Transverse colon (tissue), 4 donors: ENCODE measurements at regions not wholly inside any gene's neighbourhood (a gene's known extent, or its start where the extent isn't known, plus 50 kb on each side); places are given as distances from the start of the nearest gene placed in this dataset.

ENCODE experiments used
- DNase-seq: peaks from one replicate; pipeline ENCODE4 v3.0.0-alpha.2; 2019
- H3K27ac ChIP-seq, 4 donors: fragments of 200-600 bp; sonication (generic); 2 replicates each; pipeline ENCODE4 v1.5.1; 2016 to 2018; ENCODE audit warnings: inconsistent platforms in 4 of 4
- H3K27me3 ChIP-seq: fragments of 200-600 bp; sonication (generic); 2 replicates; pipeline ENCODE4 v1.5.1; 2017; ENCODE audit warnings: inconsistent platforms
- H3K36me3 ChIP-seq, 4 donors: fragments of 200-600 bp; sonication (generic); 2 replicates each; pipeline ENCODE4 v1.5.1; 2017 to 2019; ENCODE audit warnings: inconsistent platforms in 4 of 4
- H3K4me1 ChIP-seq, 4 donors: fragments of 200-600 bp; sonication (generic); 2 replicates each; pipeline ENCODE4 v1.5.1; 2017 to 2020; ENCODE audit warnings: inconsistent platforms in 4 of 4
- H3K4me3 ChIP-seq, 4 donors: fragments of 200-600 bp; sonication (generic); 1 replicate in 1 of 4; 2 replicates in 3 of 4; pipeline versions ENCODE4 v1.5.1 to v1.6.1; 2017 to 2019; ENCODE audit warnings: inconsistent platforms in 4 of 4
- H3K9me3 ChIP-seq, 2 donors: fragments of 200-600 bp; sonication (generic); 2 replicates each; pipeline ENCODE4 v1.5.1; 2017 to 2019; ENCODE audit warnings: inconsistent platforms in 2 of 2
- EP300 ChIP-seq: sonication (generic); formaldehyde crosslinking; IDR thresholded peaks from one replicate; pipeline ENCODE4 v1.6.1; 2017; ENCODE audit warnings: antibody characterized with exemption, low read depth
- POLR2A ChIP-seq: fragments of 450-650 bp; IDR thresholded peaks from one replicate; pipeline ENCODE4 v1.6.1; 2016; ENCODE audit warnings: antibody characterized with exemption, mild to moderate bottlenecking, moderate library complexity
- POLR2AphosphoS5 ChIP-seq, 3 donors: sonication (generic); formaldehyde crosslinking; IDR thresholded peaks; one replicate each; pipeline ENCODE4 v1.6.1; 2016; ENCODE audit warnings: antibody characterized with exemption in 3 of 3
- WGBS, 2 donors: methylation state at CpG; one replicate each; pipeline ENCODE4 v1.1.5; 2018; ENCODE audit warnings: low coverage in 1 of 2; 5-methylcytosine and 5-hydroxymethylcytosine counted together
- in situ Hi-C, 4 donors: fragments of 200-750 bp; cut with MboI; loops; one replicate each; pipeline versions ENCODE4 v1.15.0 to v1.15.1; 2017; ENCODE audit warnings: low sequenced_read_pairs in 3 of 4, low pct_ligation_motif_present in 1 of 4, low pct_unique_long_range_greater_than_20kb in 1 of 4
- intact Hi-C: fragments of 100-400 bp; cut with DNase I; formaldehyde crosslinking; loops from one replicate; pipeline ENCODE4 v1.15.1; 2023; ENCODE audit warnings: low total_unique reads
- TF ChIP-seq, protein P1 (sequence below), 5 experiments: fragments of 200-600 bp in 3 of 5; fragments of 450-650 bp in 2 of 5; sonication (generic) in 3 of 5; IDR thresholded peaks; 1 replicate in 2 of 5; 2 replicates in 3 of 5; pipeline ENCODE4 v1.5.1; 2016 to 2017; ENCODE audit warnings: antibody characterized with exemption in 5 of 5, inconsistent platforms in 3 of 5, mild to moderate bottlenecking in 2 of 5, moderate library complexity in 1 of 5

DNA sequence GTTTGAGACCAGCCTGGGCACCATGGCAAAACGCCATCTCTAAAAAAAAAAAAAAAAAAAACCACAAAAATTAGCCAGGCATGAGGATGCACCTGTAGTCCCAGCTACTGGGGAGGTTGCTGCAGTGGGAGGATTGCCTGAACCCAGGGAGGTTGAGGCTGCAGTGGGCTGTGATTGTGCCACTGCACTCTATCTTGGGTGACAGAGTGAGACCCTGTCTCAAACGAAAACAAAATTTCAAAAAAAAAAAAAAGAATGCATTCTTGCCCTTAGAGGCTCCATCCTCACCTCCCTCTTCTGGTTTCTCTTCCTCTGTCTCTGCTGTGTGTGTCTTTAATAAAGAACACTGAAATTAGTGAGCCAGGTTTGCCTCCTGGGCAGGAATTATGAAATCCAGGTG lies 107.8 kb downstream of the VCPKMT start:
- Histone ChIP-seq H3K27me3 (no peaks in the 10 kb centered on the region), H3K36me3 (no peaks in the 10 kb centered on the region), H3K27ac (peak overlapping the region in 1 of 4 donors; percentile 73), H3K4me1 (peaks cover 4 to 21% (median 12%) of the 10 kb centered on the region in 4 donors), H3K4me3 (no peak overlapping the region), H3K9me3 (no peaks in the 10 kb centered on the region)
- intact Hi-C loops (loop anchor here (10.0 kb wide), 1 partner anchor 114 kb away; the partner anchor contains the start of gene ARF6), in situ Hi-C loops (loop anchor here in 2 of 4 donors (10.0 kb wide), 2 partner anchors 114 to 144 kb away; partner anchors contain the start of gene ARF6 (in 2 of the 2))
- WGBS, 2 donors: 80 to 100% methylated on average over 1 to 2 of the region's 2 CpGs
- no peak for DNase-seq
- no peak for TF ChIP-seq POLR2A
- TF ChIP-seq, protein P1, sequence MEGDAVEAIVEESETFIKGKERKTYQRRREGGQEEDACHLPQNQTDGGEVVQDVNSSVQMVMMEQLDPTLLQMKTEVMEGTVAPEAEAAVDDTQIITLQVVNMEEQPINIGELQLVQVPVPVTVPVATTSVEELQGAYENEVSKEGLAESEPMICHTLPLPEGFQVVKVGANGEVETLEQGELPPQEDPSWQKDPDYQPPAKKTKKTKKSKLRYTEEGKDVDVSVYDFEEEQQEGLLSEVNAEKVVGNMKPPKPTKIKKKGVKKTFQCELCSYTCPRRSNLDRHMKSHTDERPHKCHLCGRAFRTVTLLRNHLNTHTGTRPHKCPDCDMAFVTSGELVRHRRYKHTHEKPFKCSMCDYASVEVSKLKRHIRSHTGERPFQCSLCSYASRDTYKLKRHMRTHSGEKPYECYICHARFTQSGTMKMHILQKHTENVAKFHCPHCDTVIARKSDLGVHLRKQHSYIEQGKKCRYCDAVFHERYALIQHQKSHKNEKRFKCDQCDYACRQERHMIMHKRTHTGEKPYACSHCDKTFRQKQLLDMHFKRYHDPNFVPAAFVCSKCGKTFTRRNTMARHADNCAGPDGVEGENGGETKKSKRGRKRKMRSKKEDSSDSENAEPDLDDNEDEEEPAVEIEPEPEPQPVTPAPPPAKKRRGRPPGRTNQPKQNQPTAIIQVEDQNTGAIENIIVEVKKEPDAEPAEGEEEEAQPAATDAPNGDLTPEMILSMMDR (IDR thresholded peaks at IDR 0.05): no peak
- TF ChIP-seq EP300: no peak
- TF ChIP-seq POLR2AphosphoS5 (IDR thresholded peaks at IDR 0.05): no peak

DNA sequence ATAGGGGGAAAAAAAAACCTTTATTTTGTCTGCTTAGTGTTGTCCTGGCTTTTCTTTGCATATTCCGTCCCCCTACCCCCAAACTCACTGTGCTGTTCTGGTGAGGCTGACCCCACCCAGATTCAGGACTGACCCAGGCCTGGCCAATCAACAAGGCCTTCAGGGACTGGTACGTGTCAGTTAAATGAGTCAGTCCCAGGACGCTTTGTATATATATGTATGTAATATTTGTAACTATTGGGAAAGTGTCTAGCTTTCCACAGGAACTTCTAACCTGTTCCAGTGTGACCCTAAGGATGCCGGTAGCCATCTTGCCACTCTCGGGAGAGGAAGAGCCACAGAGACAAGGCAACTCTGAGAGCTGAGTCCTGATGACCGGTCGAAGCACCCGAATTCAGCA lies 107.4 kb downstream of the VCPKMT start:
- intact Hi-C loops: loop anchor here (10.0 kb wide), 1 partner anchor 114 kb away; the partner anchor contains the start of gene ARF6
- H3K27ac ChIP-seq: no peak overlapping the region
- TF ChIP-seq POLR2AphosphoS5 (IDR thresholded peaks at IDR 0.05): no peak
- TF ChIP-seq POLR2A: no peak
- TF ChIP-seq, protein P1 (IDR thresholded peaks at IDR 0.05): no peak
- no peak for TF ChIP-seq EP300
- in situ Hi-C loops: loop anchor here in 2 of 4 donors (10.0 kb wide), 2 partner anchors 114 to 144 kb away; partner anchors contain the start of gene ARF6 (in 2 of the 2)
- H3K27me3 ChIP-seq: no peaks in the 10 kb centered on the region
- H3K4me1 ChIP-seq: peaks cover 4 to 17% (median 8%) of the 10 kb centered on the region in 4 donors
- no peak overlapping the region for H3K4me3 ChIP-seq
- no peaks in the 10 kb centered on the region for H3K9me3 ChIP-seq
- DNase-seq: no peak
- no peaks in the 10 kb centered on the region for H3K36me3 ChIP-seq
- 95 to 96% methylated on average over 5 to 8 of the region's 8 CpGs for WGBS, 2 donors

DNA sequence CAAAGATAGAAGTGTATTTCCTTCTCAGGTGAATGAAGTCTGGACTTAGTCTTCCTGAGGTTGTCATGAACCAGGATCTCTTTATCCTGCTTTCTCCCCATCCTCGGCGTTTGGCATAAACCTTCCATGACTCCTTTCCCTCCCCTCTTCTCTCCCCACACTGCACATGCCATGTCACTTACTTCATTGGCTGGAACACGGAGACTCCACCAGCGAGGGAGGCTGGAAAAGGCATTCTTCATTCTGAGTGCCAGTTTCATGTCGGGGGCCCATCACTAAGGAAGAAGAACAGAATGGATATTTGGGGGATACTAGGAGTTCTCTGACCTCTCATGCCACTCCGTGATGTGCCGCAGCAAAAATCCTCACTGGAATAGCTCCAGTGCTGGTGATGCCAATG lies 105.6 kb downstream of the VCPKMT start:
- Histone ChIP-seq H3K9me3 (no peaks in the 10 kb centered on the region), H3K27ac (no peak overlapping the region), H3K4me1 (peaks cover 0 to 13% (median 5%) of the 10 kb centered on the region in 4 donors), H3K27me3 (no peaks in the 10 kb centered on the region), H3K4me3 (no peak overlapping the region), H3K36me3 (no peaks in the 10 kb centered on the region)
- DNase-seq: no peak
- 81 to 87% methylated on average over 6 to 7 of the region's 7 CpGs for WGBS, 2 donors
- TF ChIP-seq POLR2AphosphoS5 (IDR thresholded peaks at IDR 0.05): no peak
- TF ChIP-seq EP300: no peak
- no peak for TF ChIP-seq POLR2A
- TF ChIP-seq, protein P1 (IDR thresholded peaks at IDR 0.05): no peak
- intact Hi-C loops: no loop called here
- in situ Hi-C loops: no loop called here

DNA sequence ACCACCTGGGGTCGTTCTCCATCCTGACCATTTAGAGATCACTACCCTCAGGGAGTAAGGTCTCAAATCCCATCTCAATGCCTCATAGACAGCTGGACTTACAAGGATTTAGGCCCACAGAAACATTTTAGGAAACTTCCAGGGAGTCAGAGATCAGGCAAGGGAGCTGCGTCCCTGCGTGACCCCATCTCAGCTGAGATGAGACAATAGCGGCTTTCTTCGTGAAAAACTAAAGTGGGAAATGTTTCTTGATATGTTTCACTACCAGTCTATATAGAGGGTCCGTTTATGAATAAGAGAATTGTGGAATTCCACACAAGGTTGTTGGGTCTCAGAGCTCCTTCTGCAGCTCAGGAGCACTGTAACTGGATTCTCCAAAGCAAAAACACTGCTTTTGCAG lies 105.1 kb downstream of the VCPKMT start:
- Histone ChIP-seq H3K4me1 (peaks cover 0 to 13% (median 5%) of the 10 kb centered on the region in 4 donors), H3K27ac (no peak overlapping the region), H3K36me3 (no peaks in the 10 kb centered on the region), H3K27me3 (no peaks in the 10 kb centered on the region), H3K4me3 (no peak overlapping the region), H3K9me3 (no peaks in the 10 kb centered on the region)
- no peak for DNase-seq
- in situ Hi-C loops (no loop called here), intact Hi-C loops (no loop called here)
- no peak for TF ChIP-seq EP300
- no peak for TF ChIP-seq POLR2AphosphoS5 (IDR thresholded peaks at IDR 0.05)
- TF ChIP-seq, protein P1 (IDR thresholded peaks at IDR 0.05): no peak
- no peak for TF ChIP-seq POLR2A
- 80 to 91% methylated on average over 1 to 6 of the region's 6 CpGs for WGBS, 2 donors
